Transverse colon (tissue), 4 donors: ENCODE measurements at regions not wholly inside any gene's neighbourhood (a gene's known extent, or its start where the extent isn't known, plus 50 kb on each side); places are given as distances from the start of the nearest gene placed in this dataset.

Experiments used
- DNase-seq: peaks from one replicate; pipeline ENCODE4 v3.0.0-alpha.2; 2019
- H3K27ac ChIP-seq, 4 donors: fragments of 200-600 bp; sonication (generic); 2 replicates each; pipeline ENCODE4 v1.5.1; 2016 to 2018; ENCODE audit warnings: inconsistent platforms in 4 of 4
- H3K27me3 ChIP-seq: fragments of 200-600 bp; sonication (generic); 2 replicates; pipeline ENCODE4 v1.5.1; 2017; ENCODE audit warnings: inconsistent platforms
- H3K36me3 ChIP-seq, 4 donors: fragments of 200-600 bp; sonication (generic); 2 replicates each; pipeline ENCODE4 v1.5.1; 2017 to 2019; ENCODE audit warnings: inconsistent platforms in 4 of 4
- H3K4me1 ChIP-seq, 4 donors: fragments of 200-600 bp; sonication (generic); 2 replicates each; pipeline ENCODE4 v1.5.1; 2017 to 2020; ENCODE audit warnings: inconsistent platforms in 4 of 4
- H3K4me3 ChIP-seq, 4 donors: fragments of 200-600 bp; sonication (generic); 1 replicate in 1 of 4; 2 replicates in 3 of 4; pipeline versions ENCODE4 v1.5.1 to v1.6.1; 2017 to 2019; ENCODE audit warnings: inconsistent platforms in 4 of 4
- H3K9me3 ChIP-seq, 2 donors: fragments of 200-600 bp; sonication (generic); 2 replicates each; pipeline ENCODE4 v1.5.1; 2017 to 2019; ENCODE audit warnings: inconsistent platforms in 2 of 2
- EP300 ChIP-seq: sonication (generic); formaldehyde crosslinking; IDR thresholded peaks from one replicate; pipeline ENCODE4 v1.6.1; 2017; ENCODE audit warnings: antibody characterized with exemption, low read depth
- POLR2A ChIP-seq: fragments of 450-650 bp; IDR thresholded peaks from one replicate; pipeline ENCODE4 v1.6.1; 2016; ENCODE audit warnings: antibody characterized with exemption, mild to moderate bottlenecking, moderate library complexity
- POLR2AphosphoS5 ChIP-seq, 3 donors: sonication (generic); formaldehyde crosslinking; IDR thresholded peaks; one replicate each; pipeline ENCODE4 v1.6.1; 2016; ENCODE audit warnings: antibody characterized with exemption in 3 of 3
- WGBS, 2 donors: methylation state at CpG; one replicate each; pipeline ENCODE4 v1.1.5; 2018; ENCODE audit warnings: low coverage in 1 of 2; 5-methylcytosine and 5-hydroxymethylcytosine counted together
- in situ Hi-C, 4 donors: fragments of 200-750 bp; cut with MboI; loops; one replicate each; pipeline versions ENCODE4 v1.15.0 to v1.15.1; 2017; ENCODE audit warnings: low sequenced_read_pairs in 3 of 4, low pct_ligation_motif_present in 1 of 4, low pct_unique_long_range_greater_than_20kb in 1 of 4
- intact Hi-C: fragments of 100-400 bp; cut with DNase I; formaldehyde crosslinking; loops from one replicate; pipeline ENCODE4 v1.15.1; 2023; ENCODE audit warnings: low total_unique reads
- TF ChIP-seq, protein P1 (sequence below), 5 experiments: fragments of 200-600 bp in 3 of 5; fragments of 450-650 bp in 2 of 5; sonication (generic) in 3 of 5; IDR thresholded peaks; 1 replicate in 2 of 5; 2 replicates in 3 of 5; pipeline ENCODE4 v1.5.1; 2016 to 2017; ENCODE audit warnings: antibody characterized with exemption in 5 of 5, inconsistent platforms in 3 of 5, mild to moderate bottlenecking in 2 of 5, moderate library complexity in 1 of 5

DNA sequence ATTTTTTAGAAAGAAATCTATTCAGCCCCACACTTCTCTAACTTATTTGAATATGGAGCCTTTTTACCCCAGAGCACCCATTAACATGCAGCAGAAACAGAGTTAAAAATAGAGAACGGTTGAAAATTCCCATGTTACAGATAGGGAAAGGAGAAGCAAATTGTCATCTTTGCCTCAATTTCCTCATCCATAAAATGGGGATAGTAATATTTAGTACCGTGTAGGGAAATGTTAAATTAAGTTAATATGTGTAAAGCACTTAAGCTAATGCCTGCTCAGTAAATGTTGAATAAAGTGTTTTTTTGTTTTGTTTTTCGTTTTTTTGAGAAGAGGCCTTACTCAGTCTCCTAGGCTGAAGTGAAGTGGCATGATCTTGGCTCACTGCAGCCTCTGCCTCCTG is 50.3 kb downstream of the NAV1 start:
- WGBS, 2 donors = 83 to 85% methylated on average over 3 of the region's 3 CpGs
- in situ Hi-C loops = no loop called here
- TF ChIP-seq POLR2AphosphoS5 (IDR thresholded peaks at IDR 0.05) (no peak), EP300 (no peak), POLR2A (no peak)
- TF ChIP-seq, protein P1, sequence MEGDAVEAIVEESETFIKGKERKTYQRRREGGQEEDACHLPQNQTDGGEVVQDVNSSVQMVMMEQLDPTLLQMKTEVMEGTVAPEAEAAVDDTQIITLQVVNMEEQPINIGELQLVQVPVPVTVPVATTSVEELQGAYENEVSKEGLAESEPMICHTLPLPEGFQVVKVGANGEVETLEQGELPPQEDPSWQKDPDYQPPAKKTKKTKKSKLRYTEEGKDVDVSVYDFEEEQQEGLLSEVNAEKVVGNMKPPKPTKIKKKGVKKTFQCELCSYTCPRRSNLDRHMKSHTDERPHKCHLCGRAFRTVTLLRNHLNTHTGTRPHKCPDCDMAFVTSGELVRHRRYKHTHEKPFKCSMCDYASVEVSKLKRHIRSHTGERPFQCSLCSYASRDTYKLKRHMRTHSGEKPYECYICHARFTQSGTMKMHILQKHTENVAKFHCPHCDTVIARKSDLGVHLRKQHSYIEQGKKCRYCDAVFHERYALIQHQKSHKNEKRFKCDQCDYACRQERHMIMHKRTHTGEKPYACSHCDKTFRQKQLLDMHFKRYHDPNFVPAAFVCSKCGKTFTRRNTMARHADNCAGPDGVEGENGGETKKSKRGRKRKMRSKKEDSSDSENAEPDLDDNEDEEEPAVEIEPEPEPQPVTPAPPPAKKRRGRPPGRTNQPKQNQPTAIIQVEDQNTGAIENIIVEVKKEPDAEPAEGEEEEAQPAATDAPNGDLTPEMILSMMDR (IDR thresholded peaks at IDR 0.05) = no peak

DNA sequence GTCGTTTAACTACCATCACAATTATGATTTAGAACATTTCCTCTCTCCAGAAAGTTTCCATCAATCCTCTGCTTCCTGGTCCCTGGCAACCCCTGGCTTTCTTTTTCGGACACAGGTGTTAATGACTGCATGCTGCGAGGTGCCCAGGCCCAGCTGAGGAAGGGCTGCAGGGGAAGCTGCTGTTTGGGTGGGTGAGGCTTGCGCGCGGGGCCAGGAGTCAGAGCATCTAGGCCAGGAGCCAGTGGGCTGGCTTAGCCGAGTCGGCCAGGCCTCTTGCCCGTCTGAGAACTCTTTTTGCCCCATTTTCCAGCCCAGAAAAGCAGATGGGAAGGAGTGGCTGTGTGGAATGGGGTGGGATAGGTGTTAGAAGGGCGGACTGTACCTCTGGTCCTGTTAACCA is 51.5 kb downstream of the NAV1 start:
- intact Hi-C loops (no loop called here), in situ Hi-C loops (no loop called here)
- H3K27me3 ChIP-seq = no peaks in the 10 kb centered on the region
- H3K4me3 ChIP-seq = no peak overlapping the region
- no peak overlapping the region for H3K27ac ChIP-seq
- WGBS, 2 donors = 71 to 83% methylated on average over 1 to 10 of the region's 10 CpGs
- H3K9me3 ChIP-seq = no peaks in the 10 kb centered on the region
- peaks cover 2 to 17% (median 11%) of the 10 kb centered on the region in 4 donors for H3K4me1 ChIP-seq
- no peak for DNase-seq
- TF ChIP-seq POLR2AphosphoS5 (IDR thresholded peaks at IDR 0.05) (no peak), POLR2A (no peak), EP300 (no peak)
- TF ChIP-seq, protein P1 (IDR thresholded peaks at IDR 0.05) = no peak
- no peaks in the 10 kb centered on the region for H3K36me3 ChIP-seq

More for the DNA sequence above, 50.3 kb downstream of the NAV1 start:
- Histone ChIP-seq H3K36me3 (no peaks in the 10 kb centered on the region), H3K27me3 (no peaks in the 10 kb centered on the region), H3K4me3 (no peak overlapping the region), H3K9me3 (no peaks in the 10 kb centered on the region), H3K4me1 (peaks cover under 1 to 22% (median 11%) of the 10 kb centered on the region in 4 donors), H3K27ac (no peak overlapping the region)
- no peak for DNase-seq
- intact Hi-C loops = no loop called here

DNA sequence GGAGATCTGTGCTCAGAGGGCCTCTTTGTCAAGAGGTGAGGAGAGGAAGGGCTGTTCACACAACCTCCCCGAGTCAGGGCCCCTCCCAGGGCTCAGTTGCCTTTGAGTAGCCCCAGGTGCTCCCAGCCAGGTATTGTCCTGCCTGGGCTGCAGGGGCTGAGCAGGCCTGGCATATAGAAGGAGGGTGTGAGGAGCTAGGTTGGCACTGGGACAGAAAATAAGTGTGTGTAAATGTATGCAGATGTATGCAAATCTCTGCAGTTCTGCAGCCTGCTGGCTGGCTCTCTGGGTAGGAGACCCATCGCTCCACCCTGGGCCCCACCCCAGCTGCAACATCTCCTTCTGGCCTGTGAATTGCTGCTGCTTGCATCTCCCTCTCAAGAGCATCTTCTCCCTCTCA is 52.4 kb downstream of the NAV1 start:
- Histone ChIP-seq H3K4me3 (no peak overlapping the region), H3K27me3 (no peaks in the 10 kb centered on the region), H3K36me3 (no peaks in the 10 kb centered on the region), H3K27ac (no peak overlapping the region), H3K9me3 (no peaks in the 10 kb centered on the region), H3K4me1 (peaks cover 2 to 17% (median 11%) of the 10 kb centered on the region in 4 donors)
- intact Hi-C loops = no loop called here
- TF ChIP-seq, protein P1 (IDR thresholded peaks at IDR 0.05) = no peak
- TF ChIP-seq POLR2AphosphoS5 (IDR thresholded peaks at IDR 0.05) (no peak), POLR2A (no peak), EP300 (no peak)
- 78% methylated on average over 2 of the region's 2 CpGs; no CpG with 5 or more reads in 1 of the 2 donors for WGBS, 2 donors
- in situ Hi-C loops = no loop called here
- no peak for DNase-seq

DNA sequence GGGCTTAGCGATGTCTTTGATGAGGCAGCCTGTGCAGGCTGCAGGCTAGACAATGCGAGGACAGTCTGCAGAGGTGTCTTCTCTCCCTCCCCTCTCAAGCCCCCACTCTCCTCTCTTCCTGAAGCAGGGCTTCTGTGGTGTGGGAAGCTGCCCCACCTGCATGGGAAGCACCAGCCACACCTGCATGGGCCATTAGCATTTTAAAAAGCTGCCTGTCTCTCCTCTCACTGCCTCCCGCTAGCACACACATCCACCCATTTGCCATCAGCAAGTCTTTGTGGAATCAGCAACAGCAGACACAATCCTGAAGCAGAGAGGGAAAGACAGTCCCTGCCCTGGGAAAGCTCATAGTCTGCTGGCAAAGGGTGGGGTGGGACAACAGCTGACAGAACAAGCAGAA is 53.1 kb downstream of the NAV1 start:
- Histone ChIP-seq H3K4me3 (no peak overlapping the region), H3K9me3 (no peaks in the 10 kb centered on the region), H3K36me3 (no peaks in the 10 kb centered on the region), H3K27me3 (no peaks in the 10 kb centered on the region), H3K27ac (peak overlapping the region in 1 of 4 donors; percentile 77), H3K4me1 (peaks cover 2 to 17% (median 11%) of the 10 kb centered on the region in 4 donors)
- no peak for DNase-seq
- TF ChIP-seq POLR2AphosphoS5 (IDR thresholded peaks at IDR 0.05) (no peak), POLR2A (no peak), EP300 (no peak)
- TF ChIP-seq, protein P1 (IDR thresholded peaks at IDR 0.05) = no peak
- in situ Hi-C loops (no loop called here), intact Hi-C loops (no loop called here)
- 96% methylated on average over 3 of the region's 3 CpGs; no CpG with 5 or more reads in 1 of the 2 donors for WGBS, 2 donors
